GM19455 (cell line): ENCODE measurements at regions not wholly inside any gene's neighbourhood (a gene's known extent, or its start where the extent isn't known, plus 50 kb on each side); places are given as distances from the start of the nearest gene placed in this dataset.
"Not testable (repeated sequence)": the region's sequence is repeated elsewhere in the genome, so short reads cannot be mapped to it uniquely, and the experiment has no call there.

ENCODE experiments used
- ATAC-seq: cut with Tn5 transposase; IDR thresholded peaks from one replicate; pipeline ENCODE4 v1.9.1; 2021; ENCODE audit not compliant: unreplicated experiment

DNA sequence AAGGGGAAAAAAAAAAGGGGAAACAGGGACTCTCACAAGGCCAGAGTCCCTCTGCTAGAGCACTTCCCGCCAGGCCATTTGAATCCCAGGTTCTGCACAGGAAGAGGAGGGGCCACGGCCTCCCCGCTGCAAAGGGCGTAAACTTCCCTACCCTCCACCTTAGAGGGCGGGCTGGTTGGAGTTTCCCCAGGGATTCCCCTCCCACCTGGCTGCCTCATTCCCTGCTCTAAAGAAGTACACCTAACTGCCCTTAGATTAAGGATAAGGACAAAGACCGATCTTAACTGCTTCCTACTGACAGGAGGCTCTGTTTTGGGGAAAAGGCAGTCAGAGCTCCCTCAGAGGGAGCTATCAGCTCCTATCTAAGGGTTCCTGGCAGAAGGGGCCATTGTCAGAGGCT lies 102.0 kb upstream of the ARMC3 start:
- ATAC-seq, result no peak

DNA sequence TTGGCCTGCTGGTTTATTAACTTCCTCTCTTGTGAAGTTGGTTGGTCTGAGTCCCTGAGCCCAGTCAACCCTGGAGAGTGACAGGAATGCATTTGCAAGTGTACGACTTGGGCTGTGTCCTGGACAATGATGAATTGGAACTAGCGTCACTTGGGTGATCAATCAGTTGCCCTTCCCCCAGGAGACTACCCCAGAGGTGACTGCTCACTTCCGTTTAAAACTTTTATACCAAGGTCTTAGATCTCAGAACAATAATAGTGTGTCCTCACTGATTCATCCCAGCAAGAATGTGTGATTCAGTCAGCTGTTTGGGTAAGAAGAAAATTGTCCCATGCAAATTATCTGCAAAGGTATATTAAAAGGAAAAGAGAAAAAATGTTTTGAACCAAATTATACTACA lies 102.9 kb upstream of the ARMC3 start:
- no peak for ATAC-seq

DNA sequence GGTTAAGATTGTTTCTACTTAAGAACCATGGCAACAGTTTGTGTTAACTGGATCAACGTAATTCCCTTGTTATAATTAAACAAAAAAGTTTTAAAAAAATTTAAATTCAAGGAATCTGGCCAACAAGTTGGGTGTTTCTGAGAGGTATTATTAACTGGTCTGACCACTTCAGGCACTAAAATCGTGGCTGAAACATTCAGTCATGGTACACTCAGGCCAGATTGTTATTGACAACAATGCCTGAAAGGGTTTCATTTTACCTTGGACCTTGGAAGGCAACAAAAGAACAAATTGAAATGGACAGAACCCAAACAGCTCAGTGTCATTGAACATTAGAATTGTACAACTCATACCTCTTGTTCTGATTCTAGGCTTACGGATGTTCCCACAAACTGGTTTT lies 103.3 kb upstream of the ARMC3 start:
- no peak for ATAC-seq

DNA sequence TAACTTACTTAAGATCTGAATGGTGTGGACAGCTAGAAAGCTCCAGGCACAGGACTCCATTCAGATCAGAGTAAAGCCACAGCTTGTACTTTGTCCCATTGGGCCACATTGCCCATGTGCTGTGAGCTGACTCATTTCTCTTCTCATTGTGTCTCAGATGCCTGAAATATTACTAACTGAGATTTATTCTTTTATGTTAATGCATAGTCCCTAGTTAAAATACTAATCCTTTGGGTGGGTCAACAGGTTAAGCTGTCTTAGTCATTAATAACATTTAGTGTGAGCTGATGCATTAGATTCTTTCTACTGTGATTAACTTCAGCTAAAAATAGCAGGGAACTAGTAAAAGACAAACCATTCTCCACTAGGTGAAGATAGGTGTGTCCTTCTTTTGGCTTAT lies 104.7 kb upstream of the ARMC3 start:
- no peak for ATAC-seq

DNA sequence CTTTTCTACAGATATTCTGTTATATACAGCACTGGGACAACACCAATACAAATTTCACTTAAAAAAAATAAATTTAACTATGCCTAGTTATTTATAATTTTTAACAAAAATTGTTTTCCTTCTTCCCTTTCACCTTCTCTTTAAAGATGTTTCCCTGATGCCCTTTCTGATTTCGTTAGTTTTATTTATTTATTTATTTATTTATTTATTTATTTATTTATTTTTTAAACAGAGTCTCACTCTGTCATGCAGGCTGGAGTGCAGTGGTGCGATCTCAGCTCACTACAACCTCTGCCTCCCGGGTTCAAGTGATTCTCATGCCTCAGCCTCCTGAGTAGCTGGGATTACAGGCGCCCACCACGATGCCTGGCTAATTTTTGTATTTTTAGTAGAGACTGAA lies 105.9 kb upstream of the ARMC3 start:
- ATAC-seq, result not testable (repeated sequence)

DNA sequence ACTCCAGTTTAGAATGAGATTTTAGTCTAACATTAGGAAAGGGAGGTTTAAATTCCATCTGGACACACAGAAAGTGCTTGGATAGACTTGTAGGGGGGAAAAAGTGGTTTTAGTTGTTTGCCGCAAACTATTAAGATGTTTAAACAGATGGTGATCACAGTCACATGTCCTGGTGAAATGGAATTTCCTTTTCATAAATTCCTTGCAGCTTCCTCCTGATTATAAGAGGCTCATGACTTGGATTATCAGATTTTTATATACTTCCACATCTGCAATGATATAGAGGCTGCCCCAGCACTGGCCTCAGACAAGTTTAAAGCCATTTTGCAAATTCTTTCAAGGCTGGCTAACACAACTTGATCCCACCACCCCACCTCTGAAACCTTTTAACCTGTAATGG lies 106.4 kb upstream of the ARMC3 start:
- ATAC-seq, result no peak

DNA sequence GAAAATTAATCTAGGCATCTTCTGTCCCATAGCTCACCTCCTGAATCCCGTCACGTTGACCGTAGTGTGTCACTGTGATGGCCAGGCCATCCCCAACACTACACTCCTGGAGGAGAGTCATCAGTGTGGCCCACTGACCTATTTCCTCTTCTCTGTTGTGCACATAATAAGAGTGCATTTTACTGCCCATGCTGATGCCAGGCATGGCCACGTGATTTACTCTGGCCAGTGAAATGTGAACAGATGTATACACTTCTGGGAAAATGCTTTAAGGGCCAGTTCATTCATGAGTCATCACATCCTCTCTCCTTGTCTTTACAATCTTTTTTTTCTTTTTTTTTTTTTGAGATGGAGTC lies 101.9 kb upstream of the PIP4K2A start:
- no peak for ATAC-seq

DNA sequence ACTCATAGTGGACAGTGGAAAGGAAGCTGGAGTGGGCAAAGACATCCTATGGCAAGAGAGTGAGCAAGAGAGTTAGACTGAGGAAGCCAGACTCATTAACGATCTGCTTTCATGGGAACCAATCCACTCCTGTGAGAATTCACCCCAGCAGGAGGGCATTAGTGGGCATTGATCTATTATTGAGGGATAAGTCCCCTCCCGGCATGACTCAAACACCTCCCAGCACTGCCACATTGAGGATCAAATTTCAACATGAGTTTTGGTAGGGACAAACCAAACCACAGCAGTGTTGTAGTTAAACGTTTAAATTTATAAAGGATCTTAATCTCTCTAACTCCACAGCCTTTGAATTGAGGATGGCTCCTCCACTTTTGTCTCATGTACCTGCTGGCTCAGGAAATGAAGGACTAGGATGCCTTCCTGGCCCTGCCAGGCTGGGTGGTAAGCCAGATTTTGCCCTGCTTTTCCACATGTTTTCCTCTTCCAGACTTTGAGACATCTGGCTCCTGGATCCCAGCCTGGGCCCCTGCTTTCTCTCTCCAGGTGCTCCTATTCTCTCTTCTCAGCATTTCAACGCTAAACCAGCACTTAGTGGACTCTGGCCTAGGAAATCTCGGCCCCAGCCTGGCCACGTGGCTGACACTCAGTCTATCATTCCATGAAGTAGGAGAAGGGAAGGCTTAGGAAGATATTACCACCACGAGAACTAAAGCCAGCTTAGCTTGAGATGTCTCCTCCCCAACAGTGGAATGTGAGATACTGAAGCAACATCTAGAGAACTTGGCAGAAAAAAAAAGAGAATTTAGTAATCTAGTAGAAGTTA lies 96.5 kb upstream of the PIP4K2A start:
- no peak for ATAC-seq

DNA sequence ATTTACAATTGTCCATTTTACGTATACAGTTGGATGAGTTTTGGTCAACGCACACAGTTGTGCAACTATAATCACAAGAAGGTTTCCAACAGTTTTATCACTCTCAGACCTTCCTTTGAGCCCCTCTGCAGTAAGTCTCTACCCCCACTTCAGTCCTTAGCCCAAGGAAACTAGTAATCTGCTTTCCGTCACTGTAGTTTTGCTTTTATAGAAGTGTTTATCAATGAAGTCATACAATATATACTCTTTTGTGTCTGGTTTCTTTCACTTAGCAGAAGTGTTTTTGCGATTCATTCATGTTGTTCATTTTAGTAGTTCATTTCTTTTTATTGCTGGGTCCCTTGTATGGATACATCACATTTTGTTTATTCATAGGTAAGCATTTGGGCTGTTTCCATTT lies 92.9 kb upstream of the PIP4K2A start:
- no peak for ATAC-seq

DNA sequence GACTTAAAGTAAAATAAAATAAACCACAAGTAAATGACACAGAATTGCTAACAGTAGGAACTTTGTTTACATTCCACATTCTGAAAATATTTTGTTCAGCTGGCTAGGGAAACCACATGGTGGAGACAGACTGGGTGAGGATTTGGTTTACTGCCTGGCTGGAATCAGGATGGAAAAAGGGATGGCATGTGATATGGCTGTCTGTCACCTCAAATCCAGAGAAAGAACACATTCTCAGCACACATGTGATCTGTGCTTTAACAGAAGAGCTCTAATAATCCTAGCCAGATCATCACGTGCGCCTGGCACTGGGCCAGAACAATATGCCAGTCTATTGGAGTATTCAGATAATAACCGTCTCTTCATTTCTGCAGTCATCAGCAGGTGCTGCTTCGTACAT lies 90.9 kb upstream of the PIP4K2A start:
- no peak for ATAC-seq

DNA sequence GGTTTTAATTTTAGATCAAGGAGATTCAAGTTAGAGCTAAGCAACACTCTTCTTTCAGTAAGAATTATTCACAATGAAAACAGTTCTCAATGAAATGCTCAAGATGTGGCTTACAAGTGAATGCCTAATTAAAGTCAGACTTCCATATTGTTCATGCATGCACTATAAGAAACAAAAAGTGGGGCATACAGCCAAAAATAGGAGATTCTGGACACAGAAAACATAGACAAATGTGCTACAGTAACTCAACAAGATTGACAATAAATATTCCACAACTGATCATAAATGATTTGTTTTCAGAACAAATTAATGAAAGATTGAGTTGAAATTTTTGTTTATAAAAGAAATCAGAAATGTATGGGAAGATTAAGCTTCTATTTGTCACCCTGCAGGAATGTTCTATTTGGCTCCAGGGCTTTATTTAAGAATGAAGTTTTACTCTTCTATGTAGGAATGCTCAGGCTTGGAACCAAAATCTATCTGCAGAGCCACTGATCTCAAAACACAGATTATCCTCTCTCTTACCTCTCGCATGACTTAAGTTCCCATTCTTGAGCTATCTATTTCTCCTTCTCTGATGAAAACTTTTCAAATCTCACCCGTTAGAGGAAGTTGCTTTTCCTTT lies 89.0 kb upstream of the PIP4K2A start:
- no peak for ATAC-seq

DNA sequence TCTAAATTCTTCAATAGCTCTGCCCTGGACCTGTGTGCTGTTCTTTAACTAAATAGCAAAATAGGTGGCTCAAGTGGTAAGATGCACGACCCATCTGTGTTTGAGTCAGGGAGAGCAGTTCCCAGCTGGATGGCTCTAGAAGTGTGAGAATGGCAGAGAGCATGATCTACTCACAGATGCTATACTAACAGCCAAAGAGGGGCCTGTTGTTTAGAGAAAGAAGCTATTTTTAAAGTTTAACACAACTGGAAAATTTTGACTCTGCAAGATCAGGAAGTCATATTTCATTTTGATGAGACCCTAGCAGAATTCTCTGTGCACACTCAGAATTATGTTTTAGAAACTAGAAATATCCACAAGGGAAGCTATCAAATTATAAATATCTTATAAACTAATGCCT lies 87.4 kb upstream of the PIP4K2A start:
- no peak for ATAC-seq

DNA sequence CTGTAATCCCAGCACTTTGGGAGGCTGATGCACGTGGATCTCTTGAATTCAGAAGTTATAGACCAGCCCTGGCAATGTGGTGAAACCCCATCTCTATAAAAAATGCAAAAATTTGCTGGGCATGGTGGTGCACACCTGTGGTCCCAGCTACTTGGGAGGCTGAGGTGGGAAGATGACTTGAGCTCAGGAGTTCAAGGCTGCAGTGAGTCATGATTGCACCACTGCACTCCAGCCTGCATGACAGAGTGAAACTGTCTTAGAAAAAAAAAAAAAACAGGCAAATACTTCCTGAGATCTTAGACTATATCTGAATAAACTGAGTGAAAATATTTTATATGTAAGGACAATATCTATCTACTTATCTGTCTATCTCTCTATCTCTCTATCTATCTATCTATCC lies 83.4 kb upstream of the PIP4K2A start:
- ATAC-seq, result not testable (repeated sequence)

DNA sequence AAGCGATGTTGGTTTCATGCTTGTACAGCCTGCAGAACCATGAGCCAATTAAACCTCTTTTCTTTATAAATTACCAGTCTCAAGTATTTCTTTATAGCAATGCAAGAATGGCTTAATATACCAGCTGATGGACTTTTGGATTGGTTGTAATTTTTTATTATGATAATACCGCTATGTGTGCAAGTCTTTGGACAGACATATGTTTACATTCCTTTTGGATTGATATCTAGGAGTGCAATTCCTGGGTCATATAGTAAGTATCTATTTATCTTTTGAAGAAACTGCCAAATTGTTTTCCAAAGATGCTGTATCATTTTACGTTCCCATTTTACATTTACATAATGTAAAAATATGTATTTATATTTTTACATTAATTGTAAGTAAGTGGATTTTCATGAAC lies 81.2 kb upstream of the PIP4K2A start:
- no peak for ATAC-seq

DNA sequence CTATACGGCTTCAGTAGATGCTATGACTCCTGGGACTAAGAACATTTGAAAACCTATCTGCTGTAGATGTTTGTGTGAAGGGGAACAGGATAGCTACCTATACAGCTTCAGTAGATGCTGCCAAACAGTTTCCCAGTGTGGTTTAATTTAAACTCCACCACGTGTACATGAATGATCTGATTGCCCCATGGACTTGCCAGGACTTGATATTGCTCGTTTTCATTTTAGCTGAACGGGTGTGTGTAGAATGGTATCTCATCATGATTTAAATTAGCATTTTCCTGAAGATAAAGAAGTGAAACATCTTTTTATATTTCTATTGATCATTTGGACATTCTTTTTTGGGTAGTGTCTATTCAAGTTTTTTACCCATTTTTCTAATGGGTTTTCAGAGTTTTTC lies 77.8 kb upstream of the PIP4K2A start:
- ATAC-seq, result no peak

DNA sequence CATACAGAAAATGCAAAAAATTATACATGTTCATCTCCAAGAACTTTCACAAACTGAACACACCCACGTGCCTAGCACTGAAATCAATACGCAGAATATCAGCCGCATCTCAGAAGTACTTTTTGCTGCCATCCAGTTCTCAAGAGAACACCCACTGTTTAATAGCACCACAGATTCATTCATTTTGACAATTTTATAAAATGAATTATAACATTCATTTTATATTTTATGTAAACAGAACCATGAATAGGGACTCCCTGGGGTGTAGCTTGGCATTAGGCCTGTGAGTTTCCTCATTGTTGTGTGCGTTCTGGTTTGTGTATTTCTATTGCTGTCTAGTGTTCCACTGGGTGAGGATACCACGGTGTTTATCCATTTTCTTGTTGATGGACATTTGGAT lies 77.3 kb upstream of the PIP4K2A start:
- no peak for ATAC-seq

DNA sequence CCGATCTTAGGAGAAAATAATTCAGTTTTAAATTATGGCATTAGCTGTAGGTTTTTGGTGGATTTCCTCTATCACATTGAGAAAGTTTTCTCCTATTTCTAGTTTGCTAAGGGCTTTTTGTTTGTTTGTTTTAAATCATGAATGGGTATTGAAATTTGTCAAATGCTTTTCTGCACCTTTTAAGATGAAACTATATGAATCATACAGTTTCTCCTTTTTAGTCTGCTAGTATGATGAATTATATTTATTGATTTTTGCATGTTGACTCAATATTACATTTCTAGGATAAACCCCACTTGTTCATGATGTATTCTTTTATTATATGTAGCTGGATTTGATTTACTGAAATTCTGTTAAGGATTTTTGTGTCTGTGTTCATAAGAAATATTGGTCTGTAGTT lies 70.3 kb upstream of the PIP4K2A start:
- ATAC-seq, result no peak

DNA sequence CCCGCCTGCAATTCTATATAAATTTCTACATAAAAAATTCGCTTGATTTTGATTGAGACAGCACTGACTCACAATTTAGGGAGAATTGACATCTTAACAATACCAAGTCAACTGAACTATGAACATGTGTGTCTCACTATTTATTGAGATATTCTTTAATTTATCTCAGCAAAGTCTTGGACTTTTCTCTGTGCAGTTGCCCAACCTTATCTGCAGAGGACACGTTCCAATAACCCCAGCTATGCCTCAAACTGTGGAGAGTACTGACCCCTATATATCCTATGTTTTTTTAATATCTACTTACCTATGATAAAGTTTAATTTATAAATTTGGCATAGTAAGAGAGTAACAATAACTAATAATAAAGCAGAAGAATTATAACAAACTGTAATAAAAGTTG lies 69.4 kb upstream of the PIP4K2A start:
- ATAC-seq, result no peak

DNA sequence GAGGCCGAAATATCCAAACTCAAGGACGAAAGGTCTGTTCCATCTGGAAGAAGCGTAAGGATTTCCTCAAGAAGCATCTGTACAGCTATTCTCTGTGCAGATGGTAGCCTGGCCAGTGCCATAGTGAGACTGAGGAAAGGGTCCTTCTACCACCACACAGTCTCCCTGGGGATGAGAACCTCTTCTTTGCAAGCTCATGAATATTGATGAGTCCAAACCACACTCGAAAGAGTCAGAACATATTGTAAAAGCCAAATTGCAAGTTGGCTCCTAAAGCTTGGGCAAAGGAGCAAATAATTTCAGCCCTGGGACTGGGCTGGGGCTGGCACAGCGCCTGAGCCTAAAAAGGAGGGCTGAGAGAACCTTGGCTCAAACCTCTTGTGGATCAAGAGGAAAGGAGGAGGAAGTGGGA lies 66.1 kb upstream of the PIP4K2A start:
- no peak for ATAC-seq

DNA sequence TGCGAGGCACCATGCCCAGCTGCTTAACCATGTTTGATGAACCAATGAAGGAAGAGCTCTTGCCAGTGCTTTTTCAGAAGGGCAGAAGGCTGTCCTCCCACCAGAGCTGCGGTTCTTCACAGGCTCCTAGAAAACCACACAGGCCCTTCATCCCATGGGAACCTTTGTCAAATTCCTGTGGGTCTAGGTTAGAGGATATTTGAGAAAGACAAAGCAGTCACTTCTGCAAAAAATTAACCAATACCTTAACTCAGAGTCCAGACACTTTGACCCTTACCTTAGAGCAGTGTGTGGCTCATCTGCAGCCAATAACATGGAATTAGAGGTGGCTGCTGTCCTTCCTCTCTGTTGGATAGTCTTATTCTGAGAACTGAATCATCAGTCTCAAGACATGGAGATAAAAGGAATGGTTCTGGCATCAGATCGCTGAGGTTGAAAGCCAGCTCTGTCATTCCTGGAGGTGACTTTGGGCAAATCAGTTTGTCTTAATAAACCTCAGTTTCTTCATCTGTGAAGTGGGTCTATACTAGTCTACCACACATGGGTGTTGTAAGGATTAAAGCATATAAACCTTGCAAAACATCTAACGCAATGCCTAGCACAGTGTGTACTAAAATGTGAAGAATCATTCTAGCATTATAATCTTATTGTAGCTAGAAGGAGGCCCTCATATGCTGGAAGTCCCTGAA lies 65.1 kb upstream of the PIP4K2A start:
- no peak for ATAC-seq

DNA sequence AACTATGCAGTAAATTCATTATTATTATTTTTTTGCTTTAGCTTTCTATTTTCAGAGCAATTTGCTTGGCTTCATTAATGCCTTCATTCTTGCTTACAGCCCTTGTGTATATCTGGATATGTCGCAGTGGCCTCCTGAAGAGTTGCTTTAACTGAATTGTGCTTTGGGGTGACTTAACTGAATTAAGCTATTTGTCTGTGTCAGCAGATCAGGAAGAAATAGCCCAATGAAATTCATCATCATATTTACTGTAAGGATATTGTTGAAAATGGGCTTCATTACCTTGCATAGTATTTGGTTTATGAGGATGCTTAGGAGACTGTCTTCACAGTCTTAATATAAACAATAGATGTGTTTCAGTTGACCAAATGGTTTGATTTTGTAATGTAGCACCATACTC lies 59.7 kb upstream of the PIP4K2A start:
- no peak for ATAC-seq

DNA sequence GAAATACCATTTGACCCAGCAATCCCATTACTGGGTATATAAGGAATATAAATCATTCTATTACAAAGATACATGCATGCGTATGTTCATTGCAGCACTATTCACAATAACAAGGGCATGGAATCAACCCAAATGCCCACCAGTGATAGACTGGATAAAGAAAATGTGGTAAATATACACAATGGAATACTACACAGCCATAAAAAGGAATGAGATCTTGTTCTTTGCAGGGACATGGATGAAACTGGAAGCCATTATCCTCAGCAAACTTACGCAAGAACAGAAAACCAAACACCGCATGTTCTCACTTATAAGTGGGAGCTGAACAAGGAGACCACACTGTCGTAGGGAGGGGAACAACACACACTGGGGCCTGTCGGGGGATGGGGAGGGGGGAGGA lies 57.3 kb upstream of the PIP4K2A start:
- ATAC-seq, result not testable (repeated sequence)
